NCI-H226 (cell line): ENCODE measurements at regions not wholly inside any gene's neighbourhood (a gene's known extent, or its start where the extent isn't known, plus 50 kb on each side); places are given as distances from the start of the nearest gene placed in this dataset.

ENCODE experiments used
- DNase-seq: peaks from one replicate; pipeline ENCODE4 v3.0.0-alpha.2; 2015

DNA sequence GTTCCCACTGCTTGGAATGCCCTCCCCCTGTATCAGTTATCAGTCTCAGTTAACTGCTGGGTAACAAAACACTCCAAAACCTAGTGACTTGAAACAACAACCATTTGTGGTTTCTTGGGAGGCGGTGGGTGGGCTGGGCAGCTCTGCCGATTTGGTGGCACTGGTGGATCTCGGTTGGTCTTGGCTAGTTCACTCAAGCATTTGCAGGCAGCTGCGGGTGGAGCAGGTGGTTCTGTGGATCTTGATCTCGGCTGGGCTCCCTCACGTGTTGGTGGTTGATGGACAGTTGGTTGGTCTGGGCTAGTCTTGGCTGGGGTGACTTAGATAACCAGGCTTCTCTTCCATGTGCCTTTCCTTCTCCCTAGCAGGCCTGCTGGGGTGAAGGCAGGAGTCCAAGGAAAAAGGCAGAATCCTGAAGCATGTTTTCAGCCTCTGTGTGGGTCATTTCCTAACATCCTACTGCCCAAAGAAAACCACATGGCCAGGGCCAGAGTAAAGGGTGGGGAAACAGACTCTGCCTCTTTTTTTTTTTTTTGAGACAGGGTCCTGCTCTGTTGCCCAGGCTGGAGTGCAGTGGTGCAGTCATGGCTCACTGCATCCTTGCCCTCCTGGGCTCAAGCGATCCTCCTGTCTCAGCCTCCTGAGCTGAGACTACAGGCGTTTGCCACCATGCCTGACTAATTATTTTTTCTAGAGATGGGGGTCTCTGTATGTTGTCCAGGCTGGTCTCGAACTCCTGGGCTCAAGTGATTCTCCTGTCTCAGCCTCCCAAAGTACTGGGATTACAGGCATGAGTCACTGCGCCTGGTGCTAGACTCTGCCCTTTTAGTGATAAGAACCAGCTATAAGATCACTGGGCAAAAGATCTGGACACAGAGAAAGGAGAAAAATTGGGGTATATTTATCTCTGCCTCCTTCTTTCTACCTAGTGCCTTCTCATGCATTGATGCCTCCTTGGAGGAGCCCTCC lies 183.7 kb downstream of the RGS3 start:
- no peak for DNase-seq

DNA sequence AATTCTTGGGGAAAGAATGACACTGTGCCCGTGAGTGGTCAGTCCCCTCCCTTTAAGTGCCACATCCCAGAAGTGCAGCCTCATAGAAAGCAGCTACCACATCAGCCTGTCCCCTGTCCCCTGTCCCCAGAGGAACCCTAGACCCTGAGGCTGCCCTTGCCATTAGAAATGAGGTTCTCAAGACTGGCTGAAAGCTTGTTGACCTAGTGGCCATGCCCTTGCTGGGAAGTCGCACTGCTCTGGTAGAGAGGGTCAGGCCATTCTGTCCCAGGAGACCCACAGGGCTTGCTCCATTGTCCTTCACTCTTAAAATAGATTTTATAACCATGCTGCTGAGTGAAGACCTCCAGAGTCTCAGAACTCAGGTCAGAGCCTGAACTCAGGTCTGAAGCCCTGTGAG lies 184.5 kb downstream of the RGS3 start:
- DNase-seq, result no peak

DNA sequence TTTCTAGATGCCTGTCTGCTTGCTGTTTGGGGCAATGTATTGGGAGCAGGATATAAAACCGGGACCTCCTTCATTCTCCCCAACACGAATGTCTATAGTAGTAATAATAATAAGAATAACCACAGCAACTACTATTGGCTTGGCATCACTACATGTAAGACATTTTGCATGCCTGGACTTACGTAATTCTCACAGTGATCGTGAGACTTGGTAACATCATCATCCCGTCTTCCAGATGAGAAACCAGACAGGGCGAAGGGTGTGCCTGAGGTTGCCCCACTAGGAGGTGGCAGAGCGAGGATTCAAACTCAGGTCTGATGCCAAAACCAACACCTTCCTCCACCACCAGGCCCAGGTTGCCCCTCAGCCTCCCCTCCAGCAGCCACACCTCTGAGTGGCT lies 185.1 kb downstream of the RGS3 start:
- no peak for DNase-seq

DNA sequence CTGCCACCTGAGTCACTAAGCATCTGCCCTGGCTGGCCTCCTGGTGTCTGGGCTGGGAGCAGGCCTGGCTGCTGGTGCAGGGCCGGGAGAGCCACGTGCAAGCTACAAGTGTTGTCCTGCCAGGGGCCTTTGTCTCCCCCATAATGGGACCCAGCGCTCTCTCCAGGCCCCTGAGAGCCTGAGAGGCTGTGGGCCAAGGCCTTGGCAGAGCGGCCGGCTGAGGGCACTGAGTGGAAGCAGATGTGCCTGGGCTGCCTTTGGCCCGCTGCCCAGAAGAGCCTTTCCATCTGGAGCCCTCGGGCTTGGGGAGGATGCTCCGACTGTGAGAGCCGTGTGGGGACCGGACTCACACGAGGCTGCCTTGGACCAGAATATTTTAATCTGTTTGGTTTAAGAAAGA lies 185.5 kb downstream of the RGS3 start:
- DNase-seq, result no peak

DNA sequence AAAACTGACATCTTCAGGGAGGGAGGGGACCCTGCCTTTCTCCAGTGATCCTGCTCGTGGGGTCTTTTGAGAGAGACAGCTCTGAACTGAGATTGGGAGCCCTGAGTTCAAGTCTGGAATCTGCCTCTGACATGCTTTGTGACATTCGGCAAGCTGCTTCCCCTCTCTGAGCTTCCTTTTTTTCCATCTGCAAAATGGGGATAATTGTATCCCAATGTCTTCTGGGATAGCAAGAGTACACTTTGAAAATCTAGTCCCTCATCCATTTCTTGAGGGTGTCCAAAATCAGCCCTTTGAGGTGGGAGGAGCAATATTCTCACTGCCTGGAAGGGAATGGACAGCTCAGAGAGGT lies 186.3 kb downstream of the RGS3 start:
- no peak for DNase-seq

DNA sequence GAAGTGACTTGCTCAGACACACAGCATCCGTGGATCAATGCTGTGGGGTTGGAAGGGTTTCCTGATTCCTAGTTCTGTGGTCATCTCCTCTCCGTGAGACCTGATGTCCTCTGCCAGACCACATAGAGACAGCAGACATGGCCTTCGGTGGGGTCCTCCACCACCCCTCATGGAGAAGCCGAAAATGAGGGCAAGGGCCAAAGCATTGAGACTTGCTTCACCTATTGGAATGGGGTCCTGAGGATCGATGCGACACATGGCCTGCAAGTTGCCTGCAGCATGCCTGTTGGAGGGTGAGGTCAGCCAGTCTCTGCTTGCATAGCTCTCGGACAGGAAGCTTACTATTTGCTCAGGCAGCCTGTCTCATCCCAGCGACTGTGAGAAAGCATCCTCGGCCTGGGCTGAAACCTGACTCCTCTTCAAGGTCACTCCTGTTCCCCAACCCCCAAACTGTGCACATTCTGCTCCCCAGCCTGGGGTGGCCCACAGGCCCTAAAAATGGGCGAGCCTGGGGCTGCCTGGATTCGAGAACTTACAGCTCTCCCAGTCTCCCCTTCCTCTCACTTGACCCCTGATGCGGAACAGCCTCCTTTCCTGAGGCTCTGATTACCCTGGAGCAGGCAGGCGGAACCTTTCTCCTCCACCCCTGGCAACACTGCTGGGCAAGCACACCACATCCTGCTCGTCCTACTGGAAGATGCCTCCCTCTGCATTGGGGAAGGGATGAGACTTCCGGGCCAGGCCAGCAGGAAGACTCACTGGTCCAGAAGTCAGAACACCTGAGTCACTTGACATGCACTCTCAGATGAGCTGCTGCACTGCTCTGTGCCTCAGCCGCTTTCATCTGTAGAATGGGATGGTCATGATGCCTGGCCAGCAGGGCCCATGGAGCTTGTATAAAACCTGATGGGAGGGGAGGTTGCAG lies 186.9 kb downstream of the RGS3 start:
- DNase-seq, result peak; percentile 63

DNA sequence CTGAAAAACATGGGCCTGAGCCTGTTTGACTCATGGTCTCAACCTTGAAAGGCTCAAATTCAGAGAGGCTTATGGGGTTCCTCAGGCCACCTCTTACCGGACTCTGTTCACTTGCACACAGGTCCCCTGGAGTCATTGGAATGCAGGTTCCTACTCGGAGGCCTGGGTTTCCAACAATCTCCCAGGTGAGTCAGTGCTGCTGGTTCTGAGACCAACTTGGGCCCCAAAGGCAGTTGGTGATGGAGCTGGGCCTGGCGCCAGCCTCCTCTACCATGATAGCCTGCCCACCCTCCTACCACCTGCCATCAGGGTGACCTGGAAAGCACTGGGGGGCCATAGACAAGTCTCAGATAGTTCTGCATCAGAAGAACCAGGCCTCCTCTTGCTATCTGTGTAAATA lies 188.4 kb downstream of the RGS3 start:
- no peak for DNase-seq

DNA sequence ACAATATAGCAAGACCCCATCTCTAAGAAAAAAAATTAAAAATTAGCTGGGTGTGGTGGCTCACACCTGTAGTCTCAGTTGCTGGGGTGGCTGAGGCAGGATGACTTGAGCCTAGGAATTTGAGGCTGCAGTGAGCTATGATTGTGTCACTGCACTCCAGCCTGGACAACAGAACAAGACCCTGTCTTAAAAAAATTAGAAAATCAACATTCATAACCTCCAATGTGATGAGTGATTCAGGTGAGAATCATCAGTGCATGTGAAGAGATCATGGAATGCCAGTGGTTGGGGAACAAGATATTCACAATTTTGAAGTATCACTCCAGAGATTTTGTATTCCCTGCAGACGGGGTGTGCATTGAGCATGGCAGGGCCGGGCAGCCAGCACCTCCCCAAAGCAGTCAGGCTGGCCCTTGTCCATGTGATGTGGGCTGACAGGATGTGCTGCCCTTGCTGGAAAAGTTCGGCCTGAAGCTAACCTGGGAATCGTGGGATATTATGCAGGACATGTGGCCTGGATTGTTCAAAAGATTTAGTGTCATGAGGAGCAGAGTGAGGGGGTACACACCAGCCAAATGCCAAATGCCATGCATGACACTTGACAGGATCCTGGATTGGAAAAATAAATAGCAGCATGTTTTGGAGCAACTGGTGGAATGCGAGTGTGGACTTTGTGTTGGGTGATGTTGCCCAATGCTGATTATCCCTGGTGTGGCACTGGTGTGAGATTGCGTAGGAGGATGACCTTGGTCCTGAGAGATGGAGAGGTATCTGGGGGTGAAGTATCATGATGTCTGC lies 189.0 kb downstream of the RGS3 start:
- no peak for DNase-seq

DNA sequence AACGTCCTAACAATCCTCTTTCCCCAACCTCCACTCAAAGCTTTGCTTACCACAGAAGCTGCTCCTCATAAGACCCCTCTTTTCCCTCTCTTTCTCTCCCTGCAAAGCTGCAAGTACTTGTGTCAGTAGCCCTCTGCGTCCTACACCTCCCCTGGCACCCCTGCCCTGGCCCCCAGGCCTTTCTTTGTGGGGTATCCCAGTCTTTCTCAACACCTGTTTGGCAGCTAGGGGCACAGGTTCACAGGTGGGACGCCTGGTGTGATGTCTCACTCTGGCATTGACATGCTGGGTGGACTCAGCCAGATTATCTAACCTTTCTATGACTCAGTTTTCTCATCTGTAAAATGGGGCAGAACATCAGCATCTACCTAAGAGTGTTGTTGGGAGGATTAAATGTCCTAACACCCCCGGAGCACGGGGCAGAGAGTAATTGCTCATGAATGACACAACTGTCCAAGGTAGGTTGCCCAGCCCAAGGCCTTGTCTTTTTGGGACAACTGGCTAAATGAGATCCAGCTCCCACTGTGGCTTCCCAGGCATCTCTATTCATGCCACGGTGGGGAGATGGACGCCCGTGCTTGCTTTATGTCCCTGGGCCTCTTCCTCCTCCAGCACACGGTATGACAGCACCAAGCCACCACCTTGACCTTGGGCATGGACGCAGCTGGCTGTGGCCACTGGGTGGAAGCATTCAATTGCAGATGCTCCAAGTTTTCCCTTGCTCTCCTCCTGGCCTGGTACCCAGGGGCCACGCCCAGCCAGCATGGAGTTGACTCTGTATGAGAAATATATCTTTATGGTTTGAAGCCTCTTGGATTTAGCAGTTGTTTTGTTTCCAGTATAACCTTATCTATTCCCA lies 190.4 kb downstream of the RGS3 start:
- DNase-seq, result no peak

DNA sequence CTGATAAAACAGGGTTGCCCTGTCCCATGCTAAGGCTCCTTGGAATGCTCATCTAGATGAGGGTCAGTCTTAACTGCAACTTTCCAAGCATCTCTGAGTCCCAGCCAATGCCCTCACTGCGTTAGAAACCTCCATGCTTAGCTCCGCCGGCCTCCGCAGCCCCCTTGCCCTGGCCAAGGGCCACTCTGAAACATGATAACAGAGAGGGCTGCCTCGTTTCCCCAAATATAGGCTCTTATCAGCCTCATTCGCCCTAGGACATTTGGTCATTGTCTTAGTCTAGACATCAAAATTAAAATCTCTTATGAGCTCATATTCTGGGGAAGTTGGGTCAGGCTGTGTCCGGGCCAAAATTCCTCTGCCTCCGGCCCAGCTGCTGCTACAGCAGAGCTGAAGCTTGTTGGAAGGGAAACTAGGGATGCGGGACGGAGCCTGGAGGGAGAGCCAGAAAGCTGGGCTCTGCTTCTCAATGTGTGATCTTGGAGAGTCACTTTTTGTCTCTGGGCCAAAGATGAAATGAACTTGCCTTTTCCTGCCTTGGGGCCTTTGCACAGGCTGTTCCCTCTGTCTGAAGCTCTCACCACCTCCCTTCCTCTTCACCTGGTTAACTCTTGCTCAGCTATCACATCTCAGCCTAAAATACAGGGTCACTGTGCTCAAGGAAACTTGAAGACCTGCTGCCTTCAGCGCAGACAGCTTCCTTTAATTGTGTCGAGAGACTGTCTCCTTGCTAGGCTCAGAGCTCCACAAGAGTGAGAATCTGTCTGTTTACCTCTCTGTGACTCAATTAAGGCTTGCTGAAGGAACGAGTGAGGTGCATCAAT lies 191.3 kb downstream of the RGS3 start:
- no peak for DNase-seq

DNA sequence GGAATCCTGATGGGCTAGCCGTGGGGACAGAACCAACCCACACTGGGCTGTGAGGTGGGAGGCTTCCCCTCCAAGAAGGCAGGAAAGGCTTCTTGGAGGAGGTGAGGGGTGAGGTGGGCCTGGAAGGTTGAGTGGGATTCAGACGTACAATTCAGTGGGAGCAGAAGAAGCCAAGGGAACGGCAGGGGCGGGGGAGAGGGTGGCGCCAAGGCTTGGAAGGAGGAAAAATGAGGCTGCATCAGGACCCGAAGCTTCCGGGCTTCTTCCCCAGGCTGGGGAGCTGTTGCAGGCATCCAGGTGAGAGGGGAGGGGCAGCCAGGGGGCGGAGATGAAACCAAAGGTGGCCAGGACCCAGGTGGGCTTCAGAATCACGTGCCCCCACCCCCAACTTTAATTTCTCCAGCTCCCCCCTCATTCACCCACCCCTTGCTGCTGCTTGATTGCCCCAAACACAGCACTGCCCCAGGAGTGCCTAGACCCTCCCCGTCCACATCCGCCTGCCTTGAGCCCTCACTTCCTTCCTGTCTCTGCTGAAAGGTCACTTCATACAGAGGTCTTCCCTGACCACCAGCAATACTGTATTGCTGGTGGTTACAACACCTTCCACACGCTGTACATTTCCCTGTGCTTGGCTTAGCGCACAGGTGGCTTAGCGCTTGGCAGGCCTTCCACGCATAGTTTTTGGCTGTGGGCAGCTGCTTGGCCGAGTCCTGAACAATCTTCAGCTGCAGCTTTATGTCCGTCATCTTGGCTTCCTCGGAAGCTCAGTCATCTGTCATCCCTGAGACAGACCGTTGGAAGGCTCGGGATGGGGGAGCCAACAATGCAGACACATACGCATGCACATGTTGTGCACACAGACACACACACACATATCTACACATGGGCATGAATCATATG lies 193.5 kb downstream of the RGS3 start:
- DNase-seq, result no peak

DNA sequence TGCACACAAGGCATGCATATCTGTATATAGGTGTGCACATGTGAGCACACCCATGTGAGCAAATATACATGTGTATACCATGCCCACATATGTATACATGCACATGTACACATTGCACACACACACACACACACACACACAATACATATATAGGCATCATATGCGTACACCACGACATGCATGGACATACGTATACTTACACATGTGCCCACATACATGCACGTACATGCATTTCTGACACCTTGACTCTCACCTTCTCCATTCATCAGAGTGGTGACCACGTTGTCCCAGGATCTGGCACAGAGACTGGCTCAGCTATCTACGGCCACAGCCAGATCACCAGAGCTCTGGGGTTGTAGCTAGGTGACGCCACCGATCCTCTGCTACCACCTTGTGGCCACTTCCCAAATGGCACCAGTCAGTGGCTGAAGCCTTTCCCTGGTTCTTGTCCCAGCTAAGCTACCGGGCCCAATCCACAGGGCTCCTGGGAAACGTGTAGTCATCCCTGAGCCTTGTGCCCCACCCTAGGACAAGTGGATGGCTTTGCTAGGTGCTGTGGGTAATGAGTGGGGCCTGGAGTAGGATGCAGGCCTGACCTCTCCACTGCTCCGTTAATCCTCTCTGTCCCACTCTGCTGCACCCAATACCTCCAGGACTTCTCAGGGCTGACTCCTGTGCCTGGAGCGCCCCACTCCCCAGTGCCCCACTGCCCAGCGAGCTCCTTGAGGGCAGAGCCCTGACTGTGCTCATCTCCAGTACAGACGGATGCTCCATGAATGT lies 194.4 kb downstream of the RGS3 start:
- peak; percentile 60 for DNase-seq

DNA sequence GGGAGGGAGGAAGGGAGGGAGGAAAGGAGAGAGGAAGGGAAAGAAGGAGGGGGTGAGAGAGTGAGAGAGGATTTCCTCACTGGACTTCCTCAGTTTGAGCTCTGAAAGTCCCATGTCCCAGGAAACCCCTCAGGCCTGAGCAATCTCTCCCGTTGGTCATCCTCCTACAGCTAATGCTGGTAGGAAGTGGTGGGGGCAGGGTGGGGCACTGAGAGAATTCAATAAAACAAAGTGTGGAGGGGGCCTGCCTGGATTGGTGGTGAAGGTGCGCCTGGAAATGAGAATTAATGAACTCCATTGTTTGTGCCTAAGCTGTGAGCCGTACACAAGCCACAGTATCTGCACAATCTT lies 195.0 kb downstream of the RGS3 start:
- DNase-seq, result no peak

DNA sequence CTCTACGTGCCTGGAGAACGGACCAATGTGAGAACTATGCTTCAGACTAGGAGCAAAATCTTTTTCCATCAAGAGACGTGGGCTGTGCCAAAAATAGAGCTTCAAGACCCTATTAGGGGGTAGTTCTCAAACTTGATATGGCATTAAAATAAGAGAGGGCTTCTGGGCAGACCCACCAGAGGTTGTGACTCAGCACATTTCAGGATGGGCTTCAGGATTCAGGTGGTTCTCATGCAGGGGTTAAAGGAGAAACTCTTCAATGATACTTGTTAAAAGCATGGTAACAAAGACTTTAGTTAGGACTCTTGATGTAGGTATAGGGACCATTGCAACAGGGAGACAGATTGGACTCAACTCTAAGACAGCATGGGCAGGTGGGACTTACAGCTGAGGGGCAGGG lies 195.5 kb downstream of the RGS3 start:
- no peak for DNase-seq

DNA sequence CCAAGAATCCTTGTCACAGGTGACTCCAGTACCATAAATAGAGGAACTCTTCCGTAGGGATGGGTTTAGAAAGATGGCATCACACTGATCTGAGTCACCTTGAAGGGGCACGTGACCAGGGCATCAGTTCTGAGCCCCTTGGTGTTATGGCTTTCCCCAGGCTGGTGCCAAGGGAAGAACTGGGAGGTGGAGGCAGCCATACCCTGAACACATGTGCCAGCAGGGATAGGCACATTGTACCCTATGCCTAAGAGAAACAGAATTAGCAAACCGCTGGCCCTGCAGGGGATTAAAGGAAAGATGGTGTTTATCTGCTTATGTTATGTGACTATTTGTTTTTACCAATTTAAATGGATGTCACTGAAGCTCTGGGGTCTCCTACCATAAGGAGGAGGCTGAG lies 196.2 kb downstream of the RGS3 start:
- no peak for DNase-seq

DNA sequence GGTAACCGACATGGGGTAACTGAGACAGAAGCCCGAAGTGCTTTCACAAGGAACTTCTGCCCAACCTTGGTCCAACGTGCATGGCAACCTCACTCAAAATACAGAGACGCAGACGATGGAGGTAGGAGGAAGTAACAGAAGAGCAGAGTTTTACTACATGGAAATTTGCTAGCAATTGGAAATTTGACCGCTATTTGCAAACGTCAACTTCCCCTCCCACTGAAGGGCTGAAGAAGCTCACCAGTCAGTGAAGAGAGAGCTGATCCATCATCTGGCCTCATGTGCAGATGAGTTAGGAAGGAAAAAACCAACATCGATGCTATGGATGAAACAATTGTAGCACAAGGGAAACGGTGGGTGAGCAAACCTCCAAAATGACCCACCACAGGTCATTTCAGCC lies 196.7 kb downstream of the RGS3 start:
- DNase-seq, result no peak

DNA sequence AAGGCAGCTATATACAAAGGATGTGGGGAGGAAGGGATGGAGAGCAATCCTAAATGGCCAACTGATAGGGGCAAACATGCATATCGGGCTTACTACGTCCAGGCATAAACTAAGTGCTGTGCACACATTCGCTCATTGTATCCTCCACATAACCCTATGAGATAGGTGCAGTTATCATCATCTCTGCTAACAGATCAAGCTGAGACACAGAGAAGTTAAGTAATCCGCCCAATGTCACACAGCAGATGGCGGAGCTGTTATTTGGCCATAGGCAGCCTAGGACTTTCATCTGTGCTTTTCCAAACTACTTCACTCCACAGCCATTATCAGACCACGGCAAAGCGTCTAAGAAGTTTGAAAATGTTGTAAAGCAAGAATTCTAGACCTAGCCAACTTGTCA lies 197.5 kb downstream of the RGS3 start:
- no peak for DNase-seq

DNA sequence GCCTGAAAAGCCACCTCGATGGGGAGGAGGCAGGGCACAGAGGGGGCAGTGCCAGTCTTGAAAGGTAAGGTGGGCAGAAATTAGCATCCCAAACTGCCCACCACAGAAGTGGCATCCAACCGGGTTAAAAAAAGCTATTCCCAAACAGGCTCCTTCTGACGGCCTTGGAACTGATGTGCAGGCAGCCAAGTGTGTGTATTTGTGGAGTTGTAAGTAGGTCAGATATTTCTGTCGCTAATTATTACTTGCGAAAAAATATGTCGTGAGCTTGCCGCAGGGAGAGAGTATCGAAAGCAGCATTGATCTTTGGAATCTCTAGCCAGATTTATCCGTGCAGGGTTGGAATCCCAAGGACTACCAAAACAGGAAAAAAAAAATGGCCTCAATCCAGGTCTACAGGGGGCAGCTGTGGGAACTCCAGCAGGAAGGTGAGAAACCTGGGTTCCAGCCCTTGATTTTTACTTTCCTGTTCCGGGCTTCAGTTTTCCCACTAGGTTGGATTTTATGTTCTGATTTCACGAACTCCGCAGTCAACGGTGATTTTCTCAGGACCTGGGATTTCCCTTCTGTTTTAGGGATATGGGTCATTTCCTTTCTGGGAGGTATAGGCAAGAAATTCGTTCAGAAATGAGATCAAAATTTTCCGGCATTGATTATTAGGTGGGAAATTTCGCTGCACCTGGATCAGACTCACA lies 200.8 kb downstream of the RGS3 start:
- DNase-seq, result no peak

DNA sequence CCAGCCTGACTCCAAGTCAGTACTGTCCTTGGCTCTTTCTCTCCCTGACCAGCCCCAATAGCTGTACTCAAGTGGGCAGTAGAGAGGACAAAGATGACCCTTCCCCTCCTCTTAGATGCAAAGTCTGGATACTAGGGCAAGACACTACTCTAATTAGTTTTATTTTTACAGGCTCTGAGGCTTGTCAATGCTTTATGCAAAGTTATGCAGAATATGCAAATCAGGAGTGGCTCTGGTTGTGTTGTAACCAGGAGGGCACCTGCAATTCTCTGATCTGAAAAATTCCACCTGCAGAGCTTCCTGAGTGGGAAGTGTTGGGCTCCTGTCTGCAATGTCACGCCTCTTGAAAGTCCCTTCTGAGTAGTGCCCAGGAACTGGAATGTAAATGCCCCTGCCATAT lies 201.5 kb downstream of the RGS3 start:
- no peak for DNase-seq
